HEK293T (cell line): ENCODE measurements at regions not wholly inside any gene's neighbourhood (a gene's known extent, or its start where the extent isn't known, plus 50 kb on each side); places are given as distances from the start of the nearest gene placed in this dataset.

Source experiments
- CTCF ChIA-PET: fragments of 350-600 bp; formaldehyde crosslinking; extraction: SDS; loops from one replicate; lab custom pipeline; 2021; ENCODE audit warnings: antibody characterized with exemption, inconsistent platforms; lab: Yijun Ruan, JAX
- POLR2A ChIA-PET: fragments of 350-600 bp; formaldehyde crosslinking; extraction: SDS; loops from one replicate; lab custom pipeline; 2020; ENCODE audit warnings: antibody characterized with exemption, inconsistent platforms; lab: Yijun Ruan, JAX
- DNase-seq: peaks from one replicate; pipeline ENCODE4 v3.0.0; 2012; ENCODE audit warnings: mixed read lengths; ENCODE audit errors: extremely low spot score
- ARNT ChIP-seq: fragments of 450-650 bp; IDR thresholded peaks from 2 replicates; pipeline ENCODE4 v1.6.1; 2017; ENCODE audit warnings: mild to moderate bottlenecking
- BHLHE40 ChIP-seq: fragments of 450-650 bp; IDR thresholded peaks from 2 replicates; pipeline ENCODE4 v1.6.1; 2016; ENCODE audit warnings: mild to moderate bottlenecking, moderate library complexity, borderline replicate concordance
- CTBP1 ChIP-seq: fragments of 450-650 bp; IDR thresholded peaks from 2 replicates; pipeline ENCODE4 v1.6.1; 2016; ENCODE audit warnings: borderline replicate concordance
- ELF4 ChIP-seq: fragments of 450-650 bp; IDR thresholded peaks from 2 replicates; pipeline ENCODE4 v1.6.1; 2017; ENCODE audit warnings: antibody characterized with exemption
- FOXA1 ChIP-seq: fragments of 450-650 bp; IDR thresholded peaks from 2 replicates; pipeline ENCODE4 v1.6.1; 2016; ENCODE audit warnings: mild to moderate bottlenecking
- FOXK2 ChIP-seq: fragments of 450-650 bp; IDR thresholded peaks from 2 replicates; pipeline ENCODE4 v1.6.1; 2016; ENCODE audit warnings: mild to moderate bottlenecking
- FOXM1 ChIP-seq: fragments of 450-650 bp; IDR thresholded peaks from 2 replicates; pipeline ENCODE4 v1.6.1; 2017; ENCODE audit warnings: mild to moderate bottlenecking, borderline replicate concordance
- HDGF ChIP-seq: fragments of 450-650 bp; IDR thresholded peaks from 2 replicates; pipeline ENCODE4 v1.6.1; 2017; ENCODE audit warnings: antibody characterized with exemption, borderline replicate concordance
- L3MBTL2 ChIP-seq: fragments of 450-650 bp; conservative IDR thresholded peaks from 2 replicates; pipeline ENCODE4 v1.6.1; 2016; ENCODE audit warnings: mild to moderate bottlenecking
- LEF1 ChIP-seq: fragments of 450-650 bp; IDR thresholded peaks from 2 replicates; pipeline ENCODE4 v1.6.1; 2017; ENCODE audit warnings: mild to moderate bottlenecking, borderline replicate concordance
- NFRKB ChIP-seq: fragments of 450-650 bp; IDR thresholded peaks from 2 replicates; pipeline ENCODE4 v1.6.1; 2016; ENCODE audit warnings: mild to moderate bottlenecking, moderate library complexity
- PKNOX1 ChIP-seq: fragments of 450-650 bp; IDR thresholded peaks from 2 replicates; pipeline ENCODE4 v1.6.1; 2016
- SP1 ChIP-seq: fragments of 450-650 bp; IDR thresholded peaks from 2 replicates; pipeline ENCODE4 v1.6.1; 2017
- SUZ12 ChIP-seq: fragments of 450-650 bp; IDR thresholded peaks from 2 replicates; pipeline ENCODE4 v1.6.1; 2016; ENCODE audit warnings: mild to moderate bottlenecking
- TARDBP ChIP-seq: fragments of 450-650 bp; IDR thresholded peaks from 2 replicates; pipeline ENCODE4 v1.6.1; 2016
- ZNF384 ChIP-seq: fragments of 450-650 bp; IDR thresholded peaks from 2 replicates; pipeline ENCODE4 v1.6.1; 2016

GRCh38 chr6:143581835-143582480 is 70.4 kb upstream of the FUCA2 start:
- DNase-seq: no peak
- TF ChIP-seq LEF1: no peak
- no peak for TF ChIP-seq L3MBTL2
- TF ChIP-seq SP1: no peak
- no peak for TF ChIP-seq FOXK2
- TF ChIP-seq ELF4: no peak
- CTCF ChIA-PET: interaction anchor here (1.0 kb wide), 1 partner anchor 11 kb away, joined by 5 read pairs; no protein-coding TSS in a partner anchor
- POLR2A ChIA-PET: no interaction called here

GRCh38 chr6:143579703-143580102 is 68.2 kb upstream of the FUCA2 start:
- TF ChIP-seq FOXA1 (no peak), CTBP1 (no peak), ZNF384 (no peak), HDGF (no peak), LEF1 (no peak), NFRKB (no peak), SP1 (no peak), BHLHE40 (no peak), PKNOX1 (no peak), FOXM1 (no peak), SUZ12 (no peak), TARDBP (no peak), ELF4 (no peak), L3MBTL2 (no peak), ARNT (no peak), FOXK2 (no peak)
- no peak for DNase-seq
- ChIA-PET CTCF (no interaction called here), POLR2A (no interaction called here)

- CTCF ChIA-PET: interaction anchor here (0.7 to 1.5 kb wide), 5 partner anchors 14 to 1620 kb away, joined by 3 to 11 read pairs (median 4); no protein-coding TSS in a partner anchor
These were observed 66.5 kb upstream of the FUCA2 start for GRCh38 chr6:143578054-143578453.

GRCh38 chr6:143575901-143576426 is 64.4 kb upstream of the FUCA2 start:
- TF ChIP-seq LEF1 (no peak), SP1 (no peak), ARNT (no peak), SUZ12 (no peak), L3MBTL2 (no peak), FOXA1 (no peak), FOXM1 (no peak), HDGF (no peak), ELF4 (no peak)
- POLR2A ChIA-PET: interaction anchor here (1.1 to 1.2 kb wide), 3 partner anchors 102 to 432 kb away, joined by 3 to 4 read pairs (median 4); partner anchors contain the start of genes ADAT2, PEX3, PHACTR2 and PLAGL1
- CTCF ChIA-PET: interaction anchor here (0.6 to 2.1 kb wide), 12 partner anchors 10 to 912 kb away, joined by 3 to 18 read pairs (median 5); partner anchors contain the start of gene FUCA2
- no peak for DNase-seq

More at GRCh38 chr6:143578054-143578453, 66.5 kb upstream of the FUCA2 start:
- no peak for DNase-seq
- POLR2A ChIA-PET: no interaction called here
- TF ChIP-seq NFRKB (no peak), TARDBP (no peak), HDGF (no peak), SP1 (no peak), FOXM1 (no peak), SUZ12 (no peak), FOXK2 (no peak), BHLHE40 (no peak), CTBP1 (no peak), FOXA1 (no peak), ARNT (no peak), L3MBTL2 (no peak)

GRCh38 chr6:143575440-143575839 is 63.9 kb upstream of the FUCA2 start:
- CTCF ChIA-PET: interaction anchor here (0.6 to 2.1 kb wide), 15 partner anchors 10 to 913 kb away, joined by 3 to 18 read pairs (median 4); partner anchors contain the start of gene FUCA2
- POLR2A ChIA-PET: interaction anchor here (1.1 to 1.2 kb wide), 3 partner anchors 102 to 433 kb away, joined by 3 to 4 read pairs (median 4); partner anchors contain the start of genes ADAT2, PEX3, PHACTR2 and PLAGL1
- peak; percentile 84 for DNase-seq
- TF ChIP-seq BHLHE40: no peak
- TF ChIP-seq PKNOX1: peak; percentile 8; the same call in 1 of the 2 replicates

GRCh38 chr6:143570147-143570853 is 58.8 kb upstream of the FUCA2 start:
- CTCF ChIA-PET: no interaction called here
- POLR2A ChIA-PET: no interaction called here
- no peak for DNase-seq
- TF ChIP-seq BHLHE40 (no peak), LEF1 (no peak), PKNOX1 (no peak), ELF4 (no peak), TARDBP (no peak), L3MBTL2 (no peak), ZNF384 (no peak), SUZ12 (no peak), CTBP1 (no peak), FOXA1 (no peak), SP1 (no peak), FOXM1 (no peak), ARNT (no peak), FOXK2 (no peak), HDGF (no peak), NFRKB (no peak)
